WTC11 (cell line): ENCODE measurements at regions not wholly inside any gene's neighbourhood (a gene's known extent, or its start where the extent isn't known, plus 50 kb on each side); places are given as distances from the start of the nearest gene placed in this dataset.

Experiments used
- ATAC-seq: fragments of 200-7000 bp; cut with Tn5 transposase; 2 replicates; pipeline ENCODE4 v1.10.0; 2021; ENCODE audit warnings: mild to moderate bottlenecking, moderate library complexity
- CTCF ChIA-PET: fragments of 300-600 bp; sonication (Branson Sonifier 250); formaldehyde crosslinking; loops from one replicate; lab custom pipeline; 2021; ENCODE audit warnings: antibody characterized with exemption; lab: Charles Lee
- POLR2A ChIA-PET: fragments of 350-600 bp; sonication (Branson Sonifier 250); formaldehyde crosslinking; loops from one replicate; lab custom pipeline; 2021; ENCODE audit warnings: antibody characterized with exemption; lab: Charles Lee
- DNase-seq: peaks from one replicate; pipeline ENCODE4 v3.0.0; 2021; ENCODE audit warnings: low spot score
- H3K27ac Mint-ChIP-seq: 2 replicates; pipeline ENCODE4 v1.8.0; 2021; ENCODE audit warnings: mixed read lengths
- H3K27me3 Mint-ChIP-seq: 2 replicates; pipeline ENCODE4 v1.8.0; 2021; ENCODE audit warnings: low read depth, mild to moderate bottlenecking, moderate library complexity, mixed read lengths
- H3K36me3 Mint-ChIP-seq: 2 replicates; pipeline ENCODE4 v1.8.0; 2021; ENCODE audit warnings: mixed read lengths
- H3K4me1 Mint-ChIP-seq: 2 replicates; pipeline ENCODE4 v1.8.0; 2022; ENCODE audit warnings: mixed read lengths
- H3K4me3 Mint-ChIP-seq: 2 replicates; pipeline ENCODE4 v1.8.0; 2021; ENCODE audit warnings: mild to moderate bottlenecking, moderate library complexity, mixed read lengths
- H3K9me3 Mint-ChIP-seq: 2 replicates; pipeline ENCODE4 v1.8.0; 2021; ENCODE audit warnings: mixed read lengths
- AR ChIP-seq: fragments of 250-450 bp; sonication (Bioruptor Pico); IDR thresholded peaks from 2 replicates; pipeline ENCODE4 v1.9.0; 2021; ENCODE audit warnings: mild to moderate bottlenecking
- ELF4 ChIP-seq: sonication (generic); formaldehyde crosslinking; IDR thresholded peaks from 2 replicates; pipeline ENCODE4 v1.8.1; 2022; ENCODE audit warnings: low read depth, mild to moderate bottlenecking, moderate library complexity, missing genetic modification reagents
- ETV6 ChIP-seq: sonication (generic); formaldehyde crosslinking; IDR thresholded peaks from 2 replicates; pipeline ENCODE4 v1.8.1; 2022; ENCODE audit warnings: mild to moderate bottlenecking, missing genetic modification reagents
- JAZF1 ChIP-seq: fragments of 250-450 bp; sonication (Bioruptor Pico); IDR thresholded peaks from 2 replicates; pipeline ENCODE4 v1.9.0; 2021; ENCODE audit warnings: moderate library complexity, mild to moderate bottlenecking, inconsistent platforms
- KAT7 ChIP-seq: sonication (generic); formaldehyde crosslinking; IDR thresholded peaks from 2 replicates; pipeline ENCODE4 v1.8.1; 2023; ENCODE audit warnings: missing genetic modification reagents, mild to moderate bottlenecking, borderline replicate concordance
- MAX ChIP-seq: sonication (generic); formaldehyde crosslinking; IDR thresholded peaks from 2 replicates; pipeline ENCODE4 v1.8.0; 2022; ENCODE audit warnings: mild to moderate bottlenecking, missing genetic modification reagents
- NFATC4 ChIP-seq: fragments of 250-450 bp; sonication (Bioruptor Pico); IDR thresholded peaks from 2 replicates; pipeline ENCODE4 v1.9.0; 2021; ENCODE audit warnings: mild to moderate bottlenecking
- NFE2L1 ChIP-seq: sonication (generic); formaldehyde crosslinking; IDR thresholded peaks from 2 replicates; pipeline ENCODE4 v1.8.1; 2023; ENCODE audit warnings: missing genetic modification reagents
- NR1H2 ChIP-seq: sonication (generic); formaldehyde crosslinking; IDR thresholded peaks from 2 replicates; pipeline ENCODE4 v1.9.0; 2021; ENCODE audit warnings: mild to moderate bottlenecking, moderate library complexity, missing genetic modification reagents
- SMAD3 ChIP-seq: sonication (generic); formaldehyde crosslinking; IDR thresholded peaks from 2 replicates; pipeline ENCODE4 v1.8.0; 2022; ENCODE audit warnings: missing genetic modification reagents, mild to moderate bottlenecking, borderline replicate concordance
- SOX15 ChIP-seq: fragments of 250-450 bp; sonication (Bioruptor Pico); IDR thresholded peaks from 2 replicates; pipeline ENCODE4 v1.9.0; 2021; ENCODE audit warnings: mild to moderate bottlenecking
- TP53 ChIP-seq: sonication (generic); formaldehyde crosslinking; IDR thresholded peaks from 2 replicates; pipeline ENCODE4 v1.8.1; 2023; ENCODE audit warnings: mild to moderate bottlenecking, missing genetic modification reagents
- ZBTB43 ChIP-seq: sonication (generic); formaldehyde crosslinking; IDR thresholded peaks from 2 replicates; pipeline ENCODE4 v1.8.1; 2023; ENCODE audit warnings: mild to moderate bottlenecking, missing genetic modification reagents
- ZNF138 ChIP-seq: sonication (generic); formaldehyde crosslinking; conservative IDR thresholded peaks from 2 replicates; pipeline ENCODE4 v1.8.1; 2022; ENCODE audit warnings: mild to moderate bottlenecking, moderate library complexity, missing genetic modification reagents
- ZNF317 ChIP-seq: sonication (generic); formaldehyde crosslinking; IDR thresholded peaks from 2 replicates; pipeline ENCODE4 v1.8.1; 2023; ENCODE audit warnings: low read depth, mild to moderate bottlenecking, moderate library complexity, missing genetic modification reagents, borderline replicate concordance
- ZNF396 ChIP-seq: fragments of 250-450 bp; sonication (Bioruptor Pico); IDR thresholded peaks from 2 replicates; pipeline ENCODE4 v1.8.0; 2021; ENCODE audit warnings: mild to moderate bottlenecking, moderate library complexity, borderline replicate concordance
- ZNF425 ChIP-seq: fragments of 250-450 bp; sonication (Bioruptor Pico); conservative IDR thresholded peaks from 2 replicates; pipeline ENCODE4 v1.9.0; 2021; ENCODE audit warnings: mild to moderate bottlenecking
- ZNF671 ChIP-seq: fragments of 250-450 bp; sonication (Bioruptor Pico); IDR thresholded peaks from 2 replicates; pipeline ENCODE4 v1.8.0; 2021; ENCODE audit warnings: mild to moderate bottlenecking
- TF ChIP-seq, protein P1 (sequence below): fragments of 200-600 bp; IDR thresholded peaks from 2 replicates; pipeline ENCODE4 v1.8.0; 2022; ENCODE audit warnings: antibody characterized with exemption
- TF ChIP-seq, protein P2 (sequence below): sonication (generic); formaldehyde crosslinking; conservative IDR thresholded peaks from 2 replicates; pipeline ENCODE4 v1.8.1; 2022; ENCODE audit warnings: mild to moderate bottlenecking, missing genetic modification reagents
- TF ChIP-seq, protein P3 (sequence below): sonication (generic); formaldehyde crosslinking; IDR thresholded peaks from 2 replicates; pipeline ENCODE4 v1.8.0; 2023; ENCODE audit warnings: missing genetic modification reagents
- TF ChIP-seq, protein P4 (sequence below): sonication (generic); formaldehyde crosslinking; IDR thresholded peaks from 2 replicates; pipeline ENCODE4 v1.8.0; 2023; ENCODE audit warnings: mild to moderate bottlenecking, missing genetic modification reagents
- TF ChIP-seq, protein P5 (sequence below): sonication (generic); formaldehyde crosslinking; IDR thresholded peaks from 2 replicates; pipeline ENCODE4 v1.8.0; 2022; ENCODE audit warnings: mild to moderate bottlenecking, missing genetic modification reagents

DNA sequence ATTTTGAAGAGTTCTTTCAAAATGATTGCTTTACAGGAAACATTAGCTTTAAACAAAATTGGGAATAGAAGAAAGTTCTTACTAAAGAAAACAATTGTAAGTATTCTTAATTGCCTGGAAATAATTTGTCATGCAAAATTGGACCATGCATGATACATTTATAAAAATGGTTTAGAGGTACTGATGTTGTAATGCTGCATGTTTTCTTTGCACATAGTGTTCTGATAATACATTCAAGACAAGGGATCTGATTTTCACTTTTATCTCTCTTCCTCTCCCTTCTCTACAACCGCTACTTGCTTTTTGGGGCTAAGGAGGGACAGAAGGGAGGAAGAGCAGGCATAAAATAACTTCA lies 211.6 kb upstream of the MPDZ start:
- ChIA-PET CTCF (interaction anchor here (1.1 to 1.4 kb wide), 2 partner anchors 64 to 863 kb away, joined by 3 to 4 read pairs; no protein-coding TSS in a partner anchor), POLR2A (no interaction called here)
- Mint-ChIP-seq H3K27me3 (no peaks in the 10 kb centered on the region; the same call in 1 of the 2 replicates), H3K4me3 (peak overlapping the region; percentile 29; the same call in 1 of the 2 replicates), H3K36me3 (peaks cover 4% of the 10 kb centered on the region), H3K9me3 (peaks cover 9% of the 10 kb centered on the region), H3K27ac (peak overlapping the region; percentile 96), H3K4me1 (peaks cover 76% of the 10 kb centered on the region)
- DNase-seq (no peak), ATAC-seq (no peak)
- TF ChIP-seq ZNF425 (CRISPR knock-in tag) (no peak), ZNF396 (CRISPR knock-in tag) (no peak), SMAD3 (no peak), MAX (CRISPR knock-in tag) (no peak), NFATC4 (CRISPR knock-in tag) (no peak), ZNF138 (CRISPR knock-in tag) (no peak), SOX15 (CRISPR knock-in tag) (no peak), ETV6 (CRISPR knock-in tag) (no peak), AR (CRISPR knock-in tag) (no peak)
- TF ChIP-seq, protein P1, sequence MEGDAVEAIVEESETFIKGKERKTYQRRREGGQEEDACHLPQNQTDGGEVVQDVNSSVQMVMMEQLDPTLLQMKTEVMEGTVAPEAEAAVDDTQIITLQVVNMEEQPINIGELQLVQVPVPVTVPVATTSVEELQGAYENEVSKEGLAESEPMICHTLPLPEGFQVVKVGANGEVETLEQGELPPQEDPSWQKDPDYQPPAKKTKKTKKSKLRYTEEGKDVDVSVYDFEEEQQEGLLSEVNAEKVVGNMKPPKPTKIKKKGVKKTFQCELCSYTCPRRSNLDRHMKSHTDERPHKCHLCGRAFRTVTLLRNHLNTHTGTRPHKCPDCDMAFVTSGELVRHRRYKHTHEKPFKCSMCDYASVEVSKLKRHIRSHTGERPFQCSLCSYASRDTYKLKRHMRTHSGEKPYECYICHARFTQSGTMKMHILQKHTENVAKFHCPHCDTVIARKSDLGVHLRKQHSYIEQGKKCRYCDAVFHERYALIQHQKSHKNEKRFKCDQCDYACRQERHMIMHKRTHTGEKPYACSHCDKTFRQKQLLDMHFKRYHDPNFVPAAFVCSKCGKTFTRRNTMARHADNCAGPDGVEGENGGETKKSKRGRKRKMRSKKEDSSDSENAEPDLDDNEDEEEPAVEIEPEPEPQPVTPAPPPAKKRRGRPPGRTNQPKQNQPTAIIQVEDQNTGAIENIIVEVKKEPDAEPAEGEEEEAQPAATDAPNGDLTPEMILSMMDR: no peak
- TF ChIP-seq, protein P2, sequence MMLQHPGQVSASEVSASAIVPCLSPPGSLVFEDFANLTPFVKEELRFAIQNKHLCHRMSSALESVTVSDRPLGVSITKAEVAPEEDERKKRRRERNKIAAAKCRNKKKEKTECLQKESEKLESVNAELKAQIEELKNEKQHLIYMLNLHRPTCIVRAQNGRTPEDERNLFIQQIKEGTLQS (CRISPR knock-in tag): no peak
- TF ChIP-seq, protein P3, sequence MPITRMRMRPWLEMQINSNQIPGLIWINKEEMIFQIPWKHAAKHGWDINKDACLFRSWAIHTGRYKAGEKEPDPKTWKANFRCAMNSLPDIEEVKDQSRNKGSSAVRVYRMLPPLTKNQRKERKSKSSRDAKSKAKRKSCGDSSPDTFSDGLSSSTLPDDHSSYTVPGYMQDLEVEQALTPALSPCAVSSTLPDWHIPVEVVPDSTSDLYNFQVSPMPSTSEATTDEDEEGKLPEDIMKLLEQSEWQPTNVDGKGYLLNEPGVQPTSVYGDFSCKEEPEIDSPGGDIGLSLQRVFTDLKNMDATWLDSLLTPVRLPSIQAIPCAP (CRISPR knock-in tag): no peak

DNA sequence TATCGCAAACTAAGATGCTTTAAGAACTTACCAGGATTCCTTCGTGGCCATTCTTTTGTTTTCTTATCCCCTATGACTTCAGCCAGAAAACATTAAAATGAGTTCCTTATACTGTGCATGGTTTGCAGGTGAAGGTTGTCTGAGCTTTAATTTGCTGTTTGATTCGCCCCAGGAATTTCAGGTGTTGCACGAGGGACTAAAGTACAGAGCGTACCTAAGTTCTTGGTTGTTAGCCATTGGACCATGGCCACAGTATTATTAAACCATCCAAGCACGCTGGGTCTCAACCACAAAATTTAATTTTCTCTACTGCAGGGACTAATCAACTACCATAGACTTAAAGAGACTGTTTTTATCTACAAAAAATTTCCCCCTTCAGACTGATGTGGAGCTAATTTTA lies 208.4 kb upstream of the MPDZ start:
- ATAC-seq: no peak
- no peak for TF ChIP-seq JAZF1 (CRISPR knock-in tag)
- TF ChIP-seq NFE2L1: no peak
- TF ChIP-seq NR1H2: no peak
- no peak for TF ChIP-seq KAT7 (CRISPR knock-in tag)
- TF ChIP-seq TP53 (CRISPR knock-in tag): no peak
- no peak for TF ChIP-seq SOX15 (CRISPR knock-in tag)
- no peak for TF ChIP-seq ELF4
- TF ChIP-seq, protein P4, sequence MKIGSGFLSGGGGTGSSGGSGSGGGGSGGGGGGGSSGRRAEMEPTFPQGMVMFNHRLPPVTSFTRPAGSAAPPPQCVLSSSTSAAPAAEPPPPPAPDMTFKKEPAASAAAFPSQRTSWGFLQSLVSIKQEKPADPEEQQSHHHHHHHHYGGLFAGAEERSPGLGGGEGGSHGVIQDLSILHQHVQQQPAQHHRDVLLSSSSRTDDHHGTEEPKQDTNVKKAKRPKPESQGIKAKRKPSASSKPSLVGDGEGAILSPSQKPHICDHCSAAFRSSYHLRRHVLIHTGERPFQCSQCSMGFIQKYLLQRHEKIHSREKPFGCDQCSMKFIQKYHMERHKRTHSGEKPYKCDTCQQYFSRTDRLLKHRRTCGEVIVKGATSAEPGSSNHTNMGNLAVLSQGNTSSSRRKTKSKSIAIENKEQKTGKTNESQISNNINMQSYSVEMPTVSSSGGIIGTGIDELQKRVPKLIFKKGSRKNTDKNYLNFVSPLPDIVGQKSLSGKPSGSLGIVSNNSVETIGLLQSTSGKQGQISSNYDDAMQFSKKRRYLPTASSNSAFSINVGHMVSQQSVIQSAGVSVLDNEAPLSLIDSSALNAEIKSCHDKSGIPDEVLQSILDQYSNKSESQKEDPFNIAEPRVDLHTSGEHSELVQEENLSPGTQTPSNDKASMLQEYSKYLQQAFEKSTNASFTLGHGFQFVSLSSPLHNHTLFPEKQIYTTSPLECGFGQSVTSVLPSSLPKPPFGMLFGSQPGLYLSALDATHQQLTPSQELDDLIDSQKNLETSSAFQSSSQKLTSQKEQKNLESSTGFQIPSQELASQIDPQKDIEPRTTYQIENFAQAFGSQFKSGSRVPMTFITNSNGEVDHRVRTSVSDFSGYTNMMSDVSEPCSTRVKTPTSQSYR (CRISPR knock-in tag): no peak
- TF ChIP-seq, protein P5, sequence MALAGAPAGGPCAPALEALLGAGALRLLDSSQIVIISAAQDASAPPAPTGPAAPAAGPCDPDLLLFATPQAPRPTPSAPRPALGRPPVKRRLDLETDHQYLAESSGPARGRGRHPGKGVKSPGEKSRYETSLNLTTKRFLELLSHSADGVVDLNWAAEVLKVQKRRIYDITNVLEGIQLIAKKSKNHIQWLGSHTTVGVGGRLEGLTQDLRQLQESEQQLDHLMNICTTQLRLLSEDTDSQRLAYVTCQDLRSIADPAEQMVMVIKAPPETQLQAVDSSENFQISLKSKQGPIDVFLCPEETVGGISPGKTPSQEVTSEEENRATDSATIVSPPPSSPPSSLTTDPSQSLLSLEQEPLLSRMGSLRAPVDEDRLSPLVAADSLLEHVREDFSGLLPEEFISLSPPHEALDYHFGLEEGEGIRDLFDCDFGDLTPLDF (CRISPR knock-in tag): no peak
- no peak for TF ChIP-seq ZNF671 (CRISPR knock-in tag)
- TF ChIP-seq ZBTB43 (CRISPR knock-in tag): no peak
- TF ChIP-seq ZNF317 (CRISPR knock-in tag): no peak

More for the DNA sequence above, 208.4 kb upstream of the MPDZ start:
- Mint-ChIP-seq H3K4me1 (peaks cover 58% of the 10 kb centered on the region), H3K4me3 (no peak overlapping the region), H3K36me3 (no peaks in the 10 kb centered on the region), H3K27me3 (no peaks in the 10 kb centered on the region; the same call in 1 of the 2 replicates), H3K27ac (no peak overlapping the region), H3K9me3 (peaks cover 11% of the 10 kb centered on the region)
- DNase-seq: no peak
- POLR2A ChIA-PET: no interaction called here
- CTCF ChIA-PET: no interaction called here
